BJ (cell line): ENCODE measurements at regions not wholly inside any gene's neighbourhood (a gene's known extent, or its start where the extent isn't known, plus 50 kb on each side); places are given as distances from the start of the nearest gene placed in this dataset.
"Not testable (repeated sequence)": the region's sequence is repeated elsewhere in the genome, so short reads cannot be mapped to it uniquely, and the experiment has no call there.

Experiments
- CTCF ChIA-PET: fragments of 350-600 bp; formaldehyde crosslinking; extraction: SDS; loops from one replicate; lab custom pipeline; 2021; ENCODE audit warnings: antibody characterized with exemption, inconsistent platforms; lab: Yijun Ruan, JAX
- POLR2A ChIA-PET: fragments of 300-600 bp; sonication (Branson Sonifier 250); formaldehyde crosslinking; extraction: SDS; loops from one replicate; lab custom pipeline; 2021; ENCODE audit warnings: antibody characterized with exemption; lab: Charles Lee
- DNase-seq: peaks from one replicate; pipeline ENCODE4 v3.0.0-alpha.2; 2011; ENCODE audit warnings: low read depth
- H3K27me3 ChIP-seq: 2 replicates; pipeline ENCODE4 v1.6.0; 2011; ENCODE audit warnings: low read length; ENCODE audit not compliant: control insufficient read depth, insufficient read depth
- H3K36me3 ChIP-seq: 2 replicates; pipeline ENCODE4 v1.5.1; 2011; ENCODE audit warnings: low read length; ENCODE audit not compliant: control insufficient read depth, insufficient read depth
- H3K4me3 ChIP-seq: 2 replicates; pipeline ENCODE4 v1.5.1; 2011; ENCODE audit warnings: low read depth, mild to moderate bottlenecking, control low read depth, low read length
- CTCF ChIP-seq: IDR thresholded peaks from 2 replicates; pipeline ENCODE4 v1.5.1; 2011; ENCODE audit warnings: low read depth, mild to moderate bottlenecking, control low read depth, inconsistent platforms, low read length, moderate library complexity; ENCODE audit not compliant: insufficient read depth

GRCh38 chr12:91721023-91721422, 424.6 kb downstream of the BTG1 start:
- Histone ChIP-seq H3K27me3 (no peaks in the 10 kb centered on the region), H3K4me3 (no peak overlapping the region), H3K36me3 (no peaks in the 10 kb centered on the region)
- no peak for TF ChIP-seq CTCF
- no peak for DNase-seq
- ChIA-PET CTCF (no interaction called here), POLR2A (no interaction called here)

GRCh38 chr12:91718326-91718725, 427.3 kb downstream of the BTG1 start:
- DNase-seq: no peak
- TF ChIP-seq CTCF: no peak
- CTCF ChIA-PET: interaction anchor here (1.5 kb wide), 1 partner anchor 12 kb away, joined by 4 read pairs; no protein-coding TSS in a partner anchor
- Histone ChIP-seq H3K4me3 (no peak overlapping the region), H3K36me3 (no peaks in the 10 kb centered on the region), H3K27me3 (no peaks in the 10 kb centered on the region)
- POLR2A ChIA-PET: no interaction called here

- TF ChIP-seq CTCF: no peak
- no peak overlapping the region for H3K4me3 ChIP-seq
- no peaks in the 10 kb centered on the region for H3K27me3 ChIP-seq
- POLR2A ChIA-PET: no interaction called here
- no peaks in the 10 kb centered on the region for H3K36me3 ChIP-seq
- CTCF ChIA-PET: interaction anchor here (0.6 to 1.5 kb wide), 2 partner anchors 12 to 335 kb away, joined by 3 to 4 read pairs; no protein-coding TSS in a partner anchor
- DNase-seq: no peak
Measured at GRCh38 chr12:91717804-91718203, 427.8 kb downstream of the BTG1 start.

- CTCF ChIA-PET, DNase-seq, H3K27me3 ChIP-seq, H3K4me3 ChIP-seq, POLR2A ChIA-PET, H3K36me3 ChIP-seq: not testable (repeated sequence)
Measured at GRCh38 chr12:91711925-91712324, 433.7 kb downstream of the BTG1 start.

- TF ChIP-seq CTCF: no peak
- ChIA-PET POLR2A (no interaction called here), CTCF (no interaction called here)
- no peak for DNase-seq
- H3K4me3 ChIP-seq: no peak overlapping the region
- H3K27me3 ChIP-seq: no peaks in the 10 kb centered on the region
- H3K36me3 ChIP-seq: no peaks in the 10 kb centered on the region
Measured at GRCh38 chr12:91706466-91706865, 439.2 kb downstream of the BTG1 start.

GRCh38 chr12:91704446-91704845, 441.2 kb downstream of the BTG1 start:
- POLR2A ChIA-PET: no interaction called here
- Histone ChIP-seq H3K4me3 (no peak overlapping the region), H3K36me3 (no peaks in the 10 kb centered on the region), H3K27me3 (no peaks in the 10 kb centered on the region)
- TF ChIP-seq CTCF: no peak
- DNase-seq: no peak
- CTCF ChIA-PET: no interaction called here
